HPDE6-E6E7 (cell line): ENCODE measurements at regions not wholly inside any gene's neighbourhood (a gene's known extent, or its start where the extent isn't known, plus 50 kb on each side); places are given as distances from the start of the nearest gene placed in this dataset.

Experiments
- DNase-seq: peaks from one replicate; pipeline ENCODE4 v3.0.0; 2011; ENCODE audit warnings: missing footprints; ENCODE audit errors: extremely low spot score

DNA sequence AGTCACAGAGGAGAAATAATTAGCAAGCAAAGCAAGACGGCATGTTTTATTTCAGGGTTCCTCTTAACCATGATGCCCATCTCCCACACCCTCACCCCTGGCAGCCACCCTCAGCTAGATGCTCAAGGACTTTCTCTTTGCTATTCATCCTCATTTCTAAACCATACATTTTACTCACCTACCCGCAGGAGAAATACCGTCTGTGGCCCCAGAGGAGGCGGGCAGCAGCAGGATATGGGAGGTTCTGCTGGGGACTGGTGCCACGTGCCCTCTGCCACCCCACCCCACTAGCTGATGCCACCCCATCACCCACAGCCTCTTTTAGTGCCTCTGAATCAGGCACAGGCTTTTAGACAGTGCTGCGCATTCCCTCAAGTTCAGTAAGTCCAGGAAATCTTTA, 168.7 kb upstream of the ITGB1 start:
- DNase-seq: no peak

DNA sequence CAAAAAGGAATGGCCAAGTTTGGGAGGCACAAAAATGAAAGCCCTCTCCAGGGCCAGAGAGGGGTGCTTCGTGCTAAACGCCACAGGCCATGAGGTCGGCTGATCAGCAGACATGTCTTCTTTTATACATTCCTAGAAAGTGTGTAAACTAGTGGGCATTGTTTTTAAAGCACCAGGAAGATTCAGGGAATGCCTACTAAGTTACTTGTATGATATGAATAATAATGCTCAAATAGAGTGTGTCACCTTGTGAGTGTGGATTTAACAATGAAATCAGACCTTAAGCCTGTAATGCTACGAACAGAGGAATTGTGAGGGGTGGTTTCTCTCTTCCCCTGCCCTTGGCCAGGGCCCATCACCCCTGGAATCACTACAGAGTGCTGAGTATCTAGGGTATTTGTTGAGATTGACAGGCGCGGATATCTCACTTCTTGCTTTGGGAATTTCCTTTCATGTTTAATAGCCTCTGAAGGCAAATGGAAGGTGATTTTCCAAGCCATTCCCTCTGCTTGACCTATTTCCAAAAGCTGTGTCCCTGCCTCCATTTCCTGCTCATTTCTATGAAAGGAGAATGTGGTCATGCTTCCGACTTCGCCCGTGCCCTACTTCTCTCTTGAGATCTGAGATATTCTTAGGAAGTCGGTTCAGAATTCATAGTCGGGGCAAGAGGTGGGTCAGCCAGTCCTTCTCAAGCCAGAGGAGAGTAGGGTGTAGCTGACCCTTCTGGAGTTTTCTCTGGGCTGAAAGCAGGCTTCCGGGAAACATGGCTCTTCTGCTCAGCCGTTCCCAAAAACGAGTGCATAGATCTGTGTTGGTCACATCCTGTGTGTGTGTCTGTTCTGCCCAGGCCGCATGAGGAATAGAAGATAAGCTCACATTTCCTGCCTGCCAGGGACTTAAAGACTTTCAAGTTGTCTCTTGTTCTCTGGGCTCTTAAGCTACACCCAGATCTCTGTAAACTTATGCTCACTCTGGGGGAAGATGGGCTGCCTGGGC, 167.8 kb upstream of the ITGB1 start:
- DNase-seq: peak; percentile 43

DNA sequence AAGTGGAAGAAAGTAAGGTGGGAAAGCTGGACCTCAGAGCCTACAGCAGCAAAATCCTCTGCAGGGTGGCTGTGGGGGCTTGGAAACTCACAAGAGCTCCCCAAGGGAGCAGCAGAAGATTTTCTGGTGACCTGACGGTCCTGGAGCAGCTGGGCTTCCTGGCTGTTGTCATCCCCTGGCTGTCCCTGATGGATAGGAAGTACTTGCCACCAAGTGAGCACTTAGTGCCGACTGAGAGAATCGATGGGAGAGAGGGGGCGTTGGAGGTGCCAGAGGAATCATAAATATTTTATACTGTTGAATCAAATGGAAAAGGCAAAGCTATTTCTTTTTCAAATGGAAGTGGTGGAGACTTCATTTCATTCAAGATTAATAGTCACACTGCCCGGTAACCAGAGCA, 167.1 kb upstream of the ITGB1 start:
- no peak for DNase-seq

DNA sequence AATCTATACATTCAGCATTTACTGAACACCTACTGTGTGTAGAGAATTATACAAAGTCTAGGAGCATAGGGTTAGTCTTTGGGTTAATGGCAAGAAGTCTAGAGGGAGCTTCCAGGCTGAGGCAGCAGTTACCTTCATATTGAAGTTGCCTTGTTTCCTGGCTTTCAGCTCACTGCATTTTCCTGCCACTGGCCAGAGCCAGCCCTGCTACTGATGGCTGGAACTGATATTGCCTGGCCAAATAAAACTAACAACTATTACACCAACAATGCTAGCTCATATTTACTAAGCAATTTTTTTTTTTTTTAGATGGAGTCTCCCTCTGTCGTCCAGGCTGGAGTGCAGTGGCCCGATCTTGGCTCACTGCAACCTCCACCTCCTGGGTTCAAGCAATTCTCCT, 165.7 kb upstream of the ITGB1 start:
- DNase-seq: no peak

DNA sequence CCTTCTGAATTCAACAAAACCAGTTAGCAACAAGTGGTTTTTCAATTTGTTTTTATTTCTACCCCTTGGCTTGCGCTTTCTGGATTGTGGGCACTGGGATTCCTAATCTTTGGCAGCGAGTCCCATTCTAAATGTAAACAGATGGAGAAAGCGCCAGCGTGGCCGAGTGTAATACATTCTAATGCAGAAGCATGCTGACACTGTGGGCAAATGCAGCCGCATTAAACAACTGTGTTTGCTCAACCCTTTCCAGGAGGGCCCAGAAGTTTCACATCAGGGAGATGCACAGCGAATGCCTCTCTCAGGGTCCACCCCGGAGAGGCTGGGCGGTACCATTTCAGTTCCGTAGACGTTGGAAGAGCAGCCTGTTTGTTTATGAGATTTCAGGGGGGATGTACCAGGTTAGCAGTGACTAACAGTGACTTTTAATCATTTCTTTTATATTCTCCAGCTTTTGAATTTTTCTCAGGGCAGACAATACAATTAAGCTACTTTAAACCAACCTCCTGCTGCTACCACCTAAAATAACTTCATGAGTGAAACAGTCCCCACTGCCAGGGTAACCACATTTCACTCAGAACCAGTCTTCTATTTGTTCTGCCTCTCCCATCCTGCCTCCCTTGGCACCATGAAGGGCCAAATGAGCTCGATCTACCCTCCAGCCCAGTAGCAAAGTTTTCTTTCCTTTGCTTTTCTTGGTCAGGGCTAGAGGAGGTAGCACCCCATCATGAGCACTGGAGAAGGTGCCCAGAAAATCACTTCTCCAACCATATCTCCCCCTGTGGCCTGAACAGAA, 164.2 kb upstream of the ITGB1 start:
- no peak for DNase-seq

DNA sequence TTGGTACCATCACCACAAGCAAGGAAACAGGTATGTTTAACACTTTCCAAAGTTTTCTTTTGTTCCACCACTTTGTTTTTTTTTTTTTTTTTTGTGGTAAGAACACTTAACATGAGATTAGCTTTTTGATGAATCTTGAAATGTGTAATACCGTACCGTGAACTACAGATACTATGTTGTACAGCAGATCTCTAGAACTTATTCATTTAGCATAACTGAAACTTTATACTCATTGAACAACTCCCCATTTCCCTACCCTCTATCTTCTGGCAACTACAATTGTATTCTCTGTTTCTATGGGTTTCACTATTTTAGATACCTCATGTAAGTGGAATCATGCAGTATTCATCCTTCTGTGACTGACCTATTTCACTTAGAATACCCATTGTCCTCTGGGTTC, 162.7 kb upstream of the ITGB1 start:
- no peak for DNase-seq

DNA sequence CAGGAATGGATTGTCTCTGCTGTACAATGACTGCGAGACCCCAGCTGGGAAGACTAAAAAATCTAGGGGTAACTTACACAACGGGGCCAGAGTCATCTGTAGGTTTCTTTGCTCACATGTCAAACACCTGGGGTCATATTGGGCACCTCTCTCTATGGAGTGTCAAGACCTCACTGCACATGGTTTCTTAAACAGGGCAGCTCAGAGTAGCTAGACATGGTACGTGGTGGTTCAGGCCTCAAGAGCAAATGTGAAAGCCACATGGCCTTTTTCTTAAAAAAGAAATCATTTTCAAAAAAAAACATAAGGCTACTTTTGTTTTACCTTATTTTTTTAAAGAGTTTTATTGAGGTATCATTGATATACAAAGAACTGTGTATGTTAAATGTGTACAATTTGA, 162.2 kb upstream of the ITGB1 start:
- DNase-seq: no peak

DNA sequence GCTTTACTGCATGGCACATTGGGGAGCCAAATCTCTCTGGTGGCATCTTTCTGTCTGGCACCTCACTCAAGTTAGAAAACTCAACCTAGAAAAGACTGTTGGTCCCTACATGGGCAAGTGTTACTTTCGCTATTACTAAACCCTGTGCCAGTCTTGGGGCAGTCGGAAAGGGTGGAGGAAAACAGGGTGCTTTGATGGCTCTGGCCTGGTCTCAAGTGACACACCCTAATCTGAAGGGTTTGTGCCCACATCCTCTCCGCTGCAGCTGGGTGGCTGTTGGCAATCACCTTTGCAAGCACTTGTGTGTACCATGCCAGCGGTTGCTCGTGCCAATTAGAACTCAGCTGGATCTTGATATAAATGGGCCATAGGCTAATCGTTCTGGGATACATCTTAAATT, 159.8 kb upstream of the ITGB1 start:
- DNase-seq: no peak

DNA sequence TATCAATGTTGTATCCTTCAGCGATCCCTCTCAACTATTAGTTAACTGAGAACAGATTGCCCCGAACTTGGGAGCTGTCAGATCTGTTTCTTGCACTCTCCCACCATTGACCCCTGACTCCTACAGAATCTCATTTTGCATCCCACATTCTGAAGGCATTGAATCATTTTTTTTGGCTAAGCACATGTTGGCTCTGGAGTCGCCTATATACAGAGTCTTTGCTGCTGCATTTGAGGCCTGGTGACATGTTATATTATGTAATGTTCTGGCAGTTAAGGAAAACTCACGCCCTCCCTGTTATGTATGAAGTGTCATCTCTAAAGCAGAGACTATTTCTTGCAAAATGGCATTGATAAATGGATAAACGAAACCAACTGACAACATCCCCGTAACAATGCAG, 159.2 kb upstream of the ITGB1 start:
- DNase-seq: no peak

DNA sequence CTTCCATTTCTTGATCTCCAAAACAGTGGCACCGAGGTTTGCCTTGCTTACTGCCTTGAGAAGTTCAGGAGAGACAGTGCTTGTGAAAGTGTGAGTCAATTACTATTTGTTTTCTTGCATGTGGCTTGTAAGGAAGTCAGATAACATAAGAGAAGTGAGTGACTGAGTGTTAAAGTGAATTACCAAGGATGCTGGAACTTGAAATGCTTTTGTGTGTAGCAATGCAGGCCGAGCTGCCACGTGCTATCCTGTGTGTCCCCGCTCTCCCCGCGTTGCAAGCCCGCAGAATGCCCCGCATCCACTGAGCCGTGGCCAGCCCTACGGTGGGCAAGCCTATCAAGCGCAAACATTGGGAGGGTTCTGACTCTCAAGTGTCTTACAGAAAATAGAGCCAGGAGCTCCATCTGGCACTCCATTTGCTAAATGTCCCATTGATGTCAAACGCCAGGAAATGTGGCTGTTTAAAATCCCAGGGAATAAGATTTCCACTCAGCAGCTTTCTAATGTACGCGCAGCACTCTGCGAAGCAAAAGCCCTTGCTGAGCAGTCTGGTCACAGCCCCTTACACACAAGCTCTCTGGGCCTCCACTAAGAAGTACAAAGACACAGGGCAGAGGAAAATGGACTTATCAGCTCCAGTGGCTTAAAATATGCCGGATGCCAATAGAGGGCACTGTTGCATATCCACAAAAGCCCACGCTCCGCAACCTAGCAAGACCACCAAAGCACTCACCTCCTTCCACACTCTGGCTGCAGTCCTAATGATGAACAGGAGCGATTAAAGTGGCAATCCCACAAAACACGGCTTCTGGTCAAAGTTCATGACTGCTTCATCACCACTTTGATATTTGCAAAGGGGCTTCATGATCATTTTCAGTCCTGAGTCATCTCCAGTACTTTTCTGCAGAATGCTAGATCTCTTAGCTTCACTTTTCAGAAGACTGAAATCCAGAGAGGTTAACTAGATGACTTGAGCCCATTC, 158.0 kb upstream of the ITGB1 start:
- DNase-seq: no peak

DNA sequence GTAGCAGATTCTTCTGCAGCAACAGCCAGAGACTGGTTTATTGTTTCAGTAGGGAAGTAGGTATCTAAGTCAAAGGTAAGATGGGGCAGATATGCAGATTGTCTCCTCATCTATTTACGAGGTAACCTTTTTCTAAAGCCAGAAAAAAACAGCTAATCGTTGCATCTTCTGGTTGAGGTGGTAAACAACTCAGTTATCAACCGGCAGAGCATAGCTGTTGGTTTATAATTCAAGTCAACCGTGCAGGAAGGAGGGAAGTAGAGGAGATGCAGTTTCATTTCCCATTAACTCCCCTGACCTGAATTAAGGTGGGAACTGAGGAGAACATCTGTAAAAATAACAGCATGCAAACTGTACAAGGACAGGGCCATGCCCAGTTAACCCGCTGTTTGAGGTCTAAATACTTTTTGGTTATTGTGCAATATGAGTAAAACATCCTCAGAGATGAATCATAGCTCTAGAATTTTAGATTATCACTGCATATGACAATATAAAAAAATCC, 156.5 kb upstream of the ITGB1 start:
- no peak for DNase-seq

DNA sequence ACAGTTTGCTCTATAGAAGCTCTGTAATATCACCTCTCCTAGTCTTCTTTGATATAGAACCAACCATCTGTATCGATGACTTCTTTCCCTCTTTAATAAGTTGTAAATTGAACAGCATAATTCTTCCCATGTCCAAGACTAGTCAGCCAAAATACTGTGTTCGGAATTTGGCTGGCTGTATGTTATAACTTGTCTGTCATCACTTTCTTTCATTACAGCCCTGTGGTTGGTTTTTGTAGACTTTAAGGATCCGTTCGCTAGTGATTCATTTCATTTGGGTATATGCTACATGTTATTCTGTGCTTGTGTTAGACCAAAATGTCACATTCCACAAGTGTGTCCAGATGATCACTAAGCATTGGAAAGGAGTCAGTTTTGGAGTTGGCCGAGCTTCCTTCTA, 155.4 kb upstream of the ITGB1 start:
- no peak for DNase-seq

DNA sequence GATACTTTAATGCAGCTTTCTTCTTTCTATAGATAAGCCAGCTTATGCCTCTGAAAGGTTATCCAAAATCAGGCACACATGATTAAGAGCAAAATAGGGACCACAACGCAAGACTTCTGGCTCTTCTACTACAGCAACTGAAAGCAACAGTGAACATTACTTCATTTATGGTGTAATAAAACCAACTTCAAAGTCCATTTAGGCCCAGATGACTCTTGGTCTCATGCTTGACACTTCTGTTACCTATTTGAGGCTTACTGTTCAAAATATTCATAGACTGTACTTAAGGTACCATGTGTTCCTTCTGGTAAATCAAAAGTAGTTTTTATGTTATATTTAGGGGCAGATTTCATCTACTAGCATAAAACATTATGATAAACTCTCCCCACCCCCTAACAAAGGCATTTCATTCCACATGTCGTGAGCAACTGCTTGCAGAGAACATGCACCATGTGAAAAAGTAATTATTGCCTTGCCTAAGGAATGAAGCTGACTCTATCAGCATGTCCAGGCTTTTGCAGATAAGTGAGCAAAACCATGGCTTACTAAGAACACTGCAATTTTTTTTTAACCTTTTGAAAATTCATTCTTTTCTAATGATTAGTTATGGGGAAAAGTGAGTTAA, 154.9 kb upstream of the ITGB1 start:
- no peak for DNase-seq

DNA sequence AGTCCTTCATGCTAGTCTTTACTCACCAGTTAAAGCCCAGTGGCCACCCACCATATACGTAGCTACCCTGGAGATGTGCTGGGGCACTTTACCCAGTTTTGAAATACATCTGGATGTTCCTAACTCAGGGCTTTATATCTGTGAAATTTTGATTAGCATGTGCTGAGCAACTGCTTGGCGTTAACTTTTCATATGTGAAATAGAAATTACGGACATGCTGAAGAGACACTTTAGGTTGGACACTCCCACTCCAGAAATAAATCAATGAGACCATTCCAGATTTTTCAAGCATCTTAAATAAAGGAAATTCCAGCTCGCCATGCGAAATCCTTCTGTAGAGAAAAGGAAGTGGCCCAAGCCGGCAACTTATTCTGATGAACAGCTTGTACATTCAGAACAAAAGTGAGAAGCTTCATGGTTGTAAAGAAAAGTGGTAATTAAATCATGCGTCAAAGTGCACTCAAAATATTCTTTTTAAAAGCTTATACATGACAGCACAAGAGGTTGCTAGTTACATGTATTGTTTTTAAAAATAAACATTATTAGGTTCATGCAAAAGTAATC, 153.5 kb upstream of the ITGB1 start:
- DNase-seq: no peak

DNA sequence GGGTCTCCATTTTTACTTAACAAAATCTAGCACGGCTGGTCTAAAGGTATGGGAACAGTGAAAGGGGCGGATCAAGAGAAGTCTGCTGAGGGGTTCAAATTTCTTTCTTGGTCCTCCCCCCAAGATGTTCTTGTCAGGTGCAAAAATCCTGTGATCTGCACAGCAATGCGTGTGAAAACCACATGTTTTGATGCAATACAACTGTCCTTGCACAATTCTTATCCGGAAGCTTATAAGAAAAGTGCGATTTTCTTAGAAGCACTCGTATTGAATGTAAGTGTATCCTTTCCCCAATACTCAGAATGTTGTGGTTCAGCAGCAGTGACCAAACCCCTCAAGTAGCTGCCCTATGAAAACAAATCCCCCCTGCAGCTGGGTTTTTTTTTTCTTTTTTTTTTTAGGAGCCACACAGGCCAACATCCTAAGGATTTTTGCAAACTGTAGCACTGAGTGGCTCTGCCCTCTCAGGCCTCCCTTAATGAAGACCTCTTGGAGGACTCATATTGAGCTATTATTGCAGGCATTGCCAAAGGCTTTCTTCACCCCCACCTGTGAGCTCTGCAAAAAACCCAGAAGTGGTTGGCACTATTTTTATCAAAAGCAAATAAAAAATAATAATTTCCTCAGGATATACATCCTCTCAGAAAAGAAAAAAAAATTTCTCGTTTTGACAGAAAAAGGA, 151.9 kb upstream of the ITGB1 start:
- no peak for DNase-seq

DNA sequence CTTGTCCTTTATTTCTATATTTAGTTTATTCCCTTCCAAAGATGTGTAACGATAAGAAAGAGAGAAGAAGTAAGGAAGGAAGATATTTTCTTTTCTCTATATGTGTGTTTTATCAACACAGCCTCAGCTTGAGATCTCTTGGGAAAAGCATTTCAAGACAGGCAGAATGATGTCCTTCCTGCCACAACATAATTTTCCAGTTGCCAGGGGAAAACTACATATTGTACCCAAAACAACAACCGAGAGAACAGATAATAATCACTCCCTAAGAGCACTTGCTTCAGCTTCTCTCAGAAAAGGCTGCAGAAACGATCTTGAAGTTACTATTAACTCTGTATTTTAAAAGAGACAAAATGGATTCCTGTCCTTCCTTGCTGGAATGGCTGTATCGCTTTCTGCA, 151.4 kb upstream of the ITGB1 start:
- DNase-seq: no peak

DNA sequence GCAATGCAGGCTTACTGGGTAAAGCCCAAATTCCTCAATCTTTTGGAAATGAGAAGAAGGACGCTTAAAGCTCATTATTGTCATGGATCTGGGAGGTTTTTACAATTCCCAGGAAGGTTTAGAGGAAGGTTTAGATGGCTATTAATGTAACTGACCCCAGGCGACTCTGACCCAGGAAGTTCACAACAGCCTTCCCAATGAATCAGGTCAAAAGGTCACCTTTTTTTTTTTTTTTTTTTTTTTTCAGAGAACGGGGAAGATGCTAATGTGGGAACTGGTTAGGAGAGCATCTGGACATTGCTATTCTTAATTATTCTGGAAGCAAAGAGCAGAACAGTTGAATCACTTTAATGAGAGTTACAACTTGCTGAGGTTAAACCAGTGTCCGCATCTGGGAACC, 149.9 kb upstream of the ITGB1 start:
- no peak for DNase-seq

DNA sequence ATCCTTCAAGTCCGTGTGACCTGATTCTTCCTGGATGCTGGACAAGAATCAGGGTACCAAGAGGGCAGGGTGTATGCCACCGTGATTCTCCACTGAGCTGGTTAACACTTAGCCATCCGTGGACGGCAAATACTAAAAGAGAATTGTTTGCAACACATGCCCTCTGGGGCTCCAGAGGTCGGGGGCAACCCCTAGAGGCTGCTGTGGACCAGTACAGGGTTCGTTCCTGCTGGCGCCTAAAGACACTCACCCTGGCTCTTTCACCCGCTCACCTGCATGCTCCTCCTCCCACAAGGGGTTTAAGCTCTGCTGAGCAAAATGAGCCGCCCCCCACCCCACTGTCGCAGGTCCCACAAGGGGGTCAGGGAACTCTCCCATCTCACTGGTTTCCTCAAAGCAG, 148.7 kb upstream of the ITGB1 start:
- no peak for DNase-seq

DNA sequence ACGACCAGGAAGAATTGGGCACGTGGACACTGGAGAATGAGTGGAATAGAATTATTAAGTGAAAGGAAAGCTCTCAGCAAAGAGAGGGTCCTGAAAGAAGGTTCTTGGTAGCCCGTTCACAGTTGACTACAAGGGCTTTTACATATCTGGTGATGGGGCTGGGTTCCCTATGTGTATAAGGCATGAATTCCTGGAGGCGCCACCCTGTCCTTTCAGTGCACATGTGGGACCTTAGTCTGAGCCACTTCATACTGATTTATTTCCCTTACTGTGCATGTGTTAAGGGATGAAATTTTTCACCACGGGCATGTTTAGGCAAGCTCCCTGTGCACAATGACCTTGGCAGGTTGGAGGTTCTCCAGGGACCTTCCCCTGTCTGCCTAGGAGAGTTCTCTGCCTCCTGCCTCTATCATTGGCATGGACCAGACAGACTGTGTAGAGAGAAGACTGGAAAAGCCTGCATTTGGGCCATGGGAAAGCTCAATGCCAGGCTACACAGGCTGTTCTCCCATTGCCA, 145.9 kb upstream of the ITGB1 start:
- DNase-seq: no peak

DNA sequence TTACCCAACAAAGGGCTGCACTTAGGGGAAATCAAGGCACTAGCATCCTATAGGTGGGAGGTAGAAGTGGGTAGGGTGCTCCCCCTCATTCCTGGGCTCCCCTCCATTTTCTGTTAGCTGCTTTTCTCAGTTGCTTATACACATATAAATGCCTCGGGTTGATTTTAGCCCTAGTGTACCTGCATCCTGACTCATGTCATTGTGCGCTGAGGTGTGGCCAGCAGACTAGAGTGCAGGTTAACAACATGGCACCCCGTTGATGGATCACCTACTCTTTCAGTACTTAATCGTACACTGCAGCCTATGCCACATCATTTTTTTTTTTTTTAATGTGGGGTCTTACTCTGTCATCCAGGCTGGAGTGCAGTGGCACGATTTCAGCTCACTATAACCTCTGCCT, 144.0 kb upstream of the ITGB1 start:
- DNase-seq: no peak
